ENCODE measurements at regions not wholly inside any gene's neighbourhood (a gene's known extent, or its start where the extent isn't known, plus 50 kb on each side); places are given as distances from the start of the nearest gene placed in this dataset.

- no peak for TF ChIP-seq ETS1 (IDR thresholded peaks at IDR 0.05)
Observed at GRCh38 chr14:44154446-44154845, 352.6 kb downstream of the FSCB start (continued).

- no peaks in the 10 kb centered on the region for H3F3A ChIP-seq (replicated peaks; ENCODE audit: low read depth)
- no peak overlapping the region for H2AFZ ChIP-seq
- ATAC-seq (no peak), DNase-seq (ENCODE audit: low spot score) (no peak)
- no peaks in the 10 kb centered on the region for H4K20me1 ChIP-seq (replicated peaks; ENCODE audit: insufficient read depth)
- TF ChIP-seq POLR2AphosphoS5 (IDR thresholded peaks at IDR 0.05; ENCODE audit: low read depth) (no peak), ZNF114 (CRISPR knock-in tag; IDR thresholded peaks at IDR 0.05) (no peak), CREB1 (CRISPR knock-in tag; IDR thresholded peaks at IDR 0.05; ENCODE audit: low read depth) (no peak), EZH2phosphoT487 (IDR thresholded peaks at IDR 0.05; ENCODE audit: unreplicated experiment) (no peak), NANOG (IDR thresholded peaks at IDR 0.05; ENCODE audit: borderline replicate concordance) (no peak), ZNF331 (CRISPR knock-in tag; IDR thresholded peaks at IDR 0.05; ENCODE audit: low read depth) (no peak), ETS1 (IDR thresholded peaks at IDR 0.05) (no peak), ZNF462 (CRISPR knock-in tag; IDR thresholded peaks at IDR 0.05) (no peak)
- no peaks in the 10 kb centered on the region for H3K27me3 ChIP-seq (ENCODE audit: insufficient read depth)
- no peak overlapping the region for H3K27ac ChIP-seq (ENCODE audit: low read depth)
- no peaks in the 10 kb centered on the region for H3K9me2 ChIP-seq (ENCODE audit: insufficient read depth)
- no peaks in the 10 kb centered on the region for H3K79me2 ChIP-seq (replicated peaks; ENCODE audit: insufficient read depth)
- no peaks in the 10 kb centered on the region for H3K36me3 Mint-ChIP-seq (ENCODE audit: low read depth)
- no peak overlapping the region for H3K27ac Mint-ChIP-seq
- H3K27me3 Mint-ChIP-seq (ENCODE audit: insufficient read depth, low read depth, poor library complexity) = peaks cover 3% of the 10 kb centered on the region
- H3K4me1 Mint-ChIP-seq = no peaks in the 10 kb centered on the region; the same call in 2 of the 3 replicates
- no peak overlapping the region for H3K4me3 Mint-ChIP-seq
- H3K4me1 ChIP-seq (ENCODE audit: insufficient read depth) = no peaks in the 10 kb centered on the region
- H3K4me3 ChIP-seq = no peak overlapping the region
- H3K4me2 ChIP-seq = no peak overlapping the region
- peaks cover 10% of the 10 kb centered on the region; the same call in 2 of the 3 replicates for H3K9me3 Mint-ChIP-seq
- H3K36me3 ChIP-seq (ENCODE audit: insufficient read depth) = no peaks in the 10 kb centered on the region
Observed at GRCh38 chr14:44151130-44151820, 355.8 kb downstream of the FSCB start.

All from GM23338 (cell line).